ENCODE measurements at regions not wholly inside any gene's neighbourhood (a gene's known extent, or its start where the extent isn't known, plus 50 kb on each side); places are given as distances from the start of the nearest gene placed in this dataset.

DNA sequence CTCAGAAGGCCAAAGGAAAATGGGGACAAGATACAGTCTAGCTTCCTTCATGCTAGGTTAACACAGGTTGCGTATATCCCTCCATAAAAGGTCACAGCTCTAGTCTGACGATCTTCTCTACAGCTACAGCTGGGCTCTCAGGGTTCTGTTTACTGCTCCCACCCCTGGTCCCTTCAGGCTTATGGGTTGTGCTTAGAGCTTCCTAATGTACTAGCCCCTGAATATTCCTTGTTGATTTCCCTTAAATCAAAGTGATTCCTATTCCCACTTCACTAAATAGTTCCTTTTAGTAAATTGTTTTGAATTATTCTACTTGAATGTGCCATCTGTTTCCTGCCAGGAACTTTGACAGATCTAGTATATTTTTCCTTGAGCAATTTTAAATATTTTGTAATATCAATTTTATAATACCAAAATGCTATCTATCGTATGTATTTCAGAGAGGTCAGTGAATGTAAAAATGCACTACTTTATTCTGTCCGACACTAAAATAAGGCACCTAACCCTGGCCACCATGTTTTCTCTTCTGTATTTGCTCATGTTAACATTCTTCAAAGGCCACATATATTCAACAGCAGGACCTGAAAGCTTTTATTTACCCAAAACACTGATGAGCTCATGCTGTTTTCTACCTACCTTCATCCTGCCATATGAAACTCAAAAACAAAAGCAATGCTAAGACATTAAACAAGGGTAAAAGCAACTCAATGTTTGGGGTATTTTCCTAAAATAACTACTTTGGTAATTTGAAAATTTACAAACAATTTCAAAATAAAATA, 92.8 kb upstream of the TGFBR2 start:
- Histone ChIP-seq H3K27ac (no peak overlapping the region), H3K9me3 (no peaks in the 10 kb centered on the region), H3K27me3 (no peaks in the 10 kb centered on the region), H3K4me3 (ENCODE audit: low read depth in 1 of 2, low read length in 1 of 2) (no peak overlapping the region), H3K36me3 (no peaks in the 10 kb centered on the region), H3K4me1 (ENCODE audit: control insufficient read depth in 1 of 2, insufficient read depth in 1 of 2, low read depth in 1 of 2, low read length in 1 of 2) (peaks cover 11 to 14% of the 10 kb centered on the region in 2 experiments)
- TF ChIP-seq, protein P1, sequence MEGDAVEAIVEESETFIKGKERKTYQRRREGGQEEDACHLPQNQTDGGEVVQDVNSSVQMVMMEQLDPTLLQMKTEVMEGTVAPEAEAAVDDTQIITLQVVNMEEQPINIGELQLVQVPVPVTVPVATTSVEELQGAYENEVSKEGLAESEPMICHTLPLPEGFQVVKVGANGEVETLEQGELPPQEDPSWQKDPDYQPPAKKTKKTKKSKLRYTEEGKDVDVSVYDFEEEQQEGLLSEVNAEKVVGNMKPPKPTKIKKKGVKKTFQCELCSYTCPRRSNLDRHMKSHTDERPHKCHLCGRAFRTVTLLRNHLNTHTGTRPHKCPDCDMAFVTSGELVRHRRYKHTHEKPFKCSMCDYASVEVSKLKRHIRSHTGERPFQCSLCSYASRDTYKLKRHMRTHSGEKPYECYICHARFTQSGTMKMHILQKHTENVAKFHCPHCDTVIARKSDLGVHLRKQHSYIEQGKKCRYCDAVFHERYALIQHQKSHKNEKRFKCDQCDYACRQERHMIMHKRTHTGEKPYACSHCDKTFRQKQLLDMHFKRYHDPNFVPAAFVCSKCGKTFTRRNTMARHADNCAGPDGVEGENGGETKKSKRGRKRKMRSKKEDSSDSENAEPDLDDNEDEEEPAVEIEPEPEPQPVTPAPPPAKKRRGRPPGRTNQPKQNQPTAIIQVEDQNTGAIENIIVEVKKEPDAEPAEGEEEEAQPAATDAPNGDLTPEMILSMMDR (IDR thresholded peaks at IDR 0.05) = no peak

DNA sequence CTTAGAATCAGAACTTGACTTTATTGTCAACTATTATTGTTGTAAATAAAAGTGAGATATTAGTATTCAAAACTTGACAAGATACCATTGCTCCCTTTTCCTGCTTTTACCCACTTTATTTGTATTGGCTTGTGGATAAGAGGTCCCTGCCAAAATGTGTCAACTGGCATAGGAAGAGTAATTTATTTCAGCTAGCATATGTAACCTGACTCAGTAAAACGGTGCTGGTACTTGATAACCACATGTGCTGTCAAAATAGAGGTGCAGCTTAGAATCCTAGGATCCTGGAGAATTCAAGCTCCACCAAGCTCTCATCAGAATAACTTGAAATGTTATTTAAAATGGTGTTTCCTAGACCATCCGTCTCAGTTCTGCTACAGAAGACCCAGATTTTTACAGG, 90.2 kb upstream of the TGFBR2 start:
- Histone ChIP-seq H3K4me3 (ENCODE audit: low read depth in 1 of 2, low read length in 1 of 2) (no peak overlapping the region), H3K27ac (no peak overlapping the region), H3K36me3 (no peaks in the 10 kb centered on the region), H3K27me3 (no peaks in the 10 kb centered on the region), H3K4me1 (ENCODE audit: control insufficient read depth in 1 of 2, insufficient read depth in 1 of 2, low read depth in 1 of 2, low read length in 1 of 2) (peaks cover 6 to 7% of the 10 kb centered on the region in 2 experiments), H3K9me3 (no peaks in the 10 kb centered on the region)
- TF ChIP-seq, protein P1 (IDR thresholded peaks at IDR 0.05) = no peak

DNA sequence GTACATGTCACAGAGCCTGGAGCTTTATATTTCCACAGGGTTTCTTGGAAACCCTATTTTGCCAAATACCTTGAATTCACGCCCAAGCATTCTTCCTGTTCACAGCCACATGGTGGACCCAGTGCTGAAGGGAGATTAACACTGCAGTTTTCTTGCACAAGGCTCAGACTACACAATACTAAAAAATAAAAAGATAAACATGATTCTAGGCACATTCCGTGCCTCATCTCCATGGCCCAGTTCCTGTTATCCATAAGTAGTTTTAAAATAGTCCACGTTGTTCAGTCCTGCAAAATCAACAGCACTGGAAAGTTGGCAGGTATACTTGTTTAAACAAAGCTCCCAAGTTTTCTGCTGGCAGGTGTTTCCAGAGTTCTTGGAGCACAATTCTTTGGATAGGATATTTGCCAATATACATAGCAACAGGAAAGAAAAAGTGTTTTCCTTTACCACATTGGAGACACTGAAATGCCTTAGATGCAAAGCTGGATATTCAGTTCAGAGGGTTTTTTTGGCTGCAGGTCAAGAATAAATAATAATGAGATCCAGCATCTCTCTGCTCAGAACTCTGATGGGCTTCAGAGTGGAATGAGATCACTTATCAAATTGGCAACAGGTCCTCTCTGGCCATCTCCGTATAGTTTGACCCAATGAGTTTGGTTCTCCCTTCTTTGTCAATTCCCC, 88.1 kb upstream of the TGFBR2 start:
- no peaks in the 10 kb centered on the region for H3K4me1 ChIP-seq (ENCODE audit: control insufficient read depth in 1 of 2, insufficient read depth in 1 of 2, low read depth in 1 of 2, low read length in 1 of 2)
- no peaks in the 10 kb centered on the region for H3K36me3 ChIP-seq

DNA sequence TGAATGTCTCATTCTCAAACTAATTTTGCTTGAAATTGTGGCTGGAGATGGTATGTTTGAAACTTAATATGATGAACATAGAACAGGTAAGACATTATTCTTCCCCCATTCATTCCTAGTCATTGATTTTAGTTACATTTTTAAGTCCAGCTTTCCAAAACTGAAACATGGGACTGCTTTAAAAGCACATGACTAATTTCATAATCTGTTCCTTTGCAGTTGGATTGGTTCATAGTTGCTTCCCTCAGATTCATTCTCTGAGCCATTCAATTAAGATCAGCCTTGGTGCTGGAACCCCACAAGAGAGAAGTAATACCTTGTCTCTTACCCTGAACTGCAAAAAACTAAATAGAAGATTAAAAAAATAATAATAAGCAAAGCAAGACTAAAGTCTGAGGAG, 87.5 kb upstream of the TGFBR2 start:
- TF ChIP-seq, protein P1 (IDR thresholded peaks at IDR 0.05) = no peak

More for the DNA sequence above, 88.1 kb upstream of the TGFBR2 start:
- no peaks in the 10 kb centered on the region for H3K9me3 ChIP-seq
- TF ChIP-seq, protein P1 (IDR thresholded peaks at IDR 0.05) = no peak
- no peak overlapping the region for H3K27ac ChIP-seq
- no peaks in the 10 kb centered on the region for H3K27me3 ChIP-seq
- H3K4me3 ChIP-seq (ENCODE audit: low read depth in 1 of 2, low read length in 1 of 2) = no peak overlapping the region

DNA sequence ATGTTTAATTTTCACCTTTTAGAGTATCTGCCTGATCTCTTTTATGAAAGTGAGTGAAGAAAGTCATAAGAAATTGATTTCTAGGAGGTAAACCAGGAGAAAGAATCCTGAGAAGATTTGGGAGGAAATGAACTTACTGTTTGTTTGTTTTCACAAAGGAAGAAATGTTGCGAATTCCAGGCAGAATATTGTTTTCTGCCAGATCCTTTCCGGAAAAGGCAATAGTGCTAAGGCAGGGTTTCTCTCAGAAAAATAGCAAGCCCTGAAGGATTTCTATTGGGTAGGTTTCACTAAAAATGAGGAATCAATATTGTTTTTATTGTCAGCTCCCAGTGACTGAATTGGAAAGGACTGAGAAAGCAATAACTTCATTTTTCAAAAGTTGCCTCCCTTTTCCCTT, 85.7 kb upstream of the TGFBR2 start:
- no peaks in the 10 kb centered on the region for H3K27me3 ChIP-seq
- H3K27ac ChIP-seq = no peak overlapping the region
- H3K36me3 ChIP-seq = no peaks in the 10 kb centered on the region
- no peak overlapping the region for H3K4me3 ChIP-seq (ENCODE audit: low read depth in 1 of 2, low read length in 1 of 2)
- H3K9me3 ChIP-seq = no peaks in the 10 kb centered on the region
- H3K4me1 ChIP-seq (ENCODE audit: control insufficient read depth in 1 of 2, insufficient read depth in 1 of 2, low read depth in 1 of 2, low read length in 1 of 2) = peaks cover 0 to 3% of the 10 kb centered on the region in 2 experiments
- TF ChIP-seq, protein P1 (IDR thresholded peaks at IDR 0.05) = no peak

More for the DNA sequence above, 87.5 kb upstream of the TGFBR2 start:
- Histone ChIP-seq H3K4me1 (ENCODE audit: control insufficient read depth in 1 of 2, insufficient read depth in 1 of 2, low read depth in 1 of 2, low read length in 1 of 2) (no peaks in the 10 kb centered on the region), H3K9me3 (no peaks in the 10 kb centered on the region), H3K27me3 (no peaks in the 10 kb centered on the region), H3K36me3 (no peaks in the 10 kb centered on the region), H3K27ac (no peak overlapping the region), H3K4me3 (ENCODE audit: low read depth in 1 of 2, low read length in 1 of 2) (no peak overlapping the region)
